Muscle of back (tissue), 3 donors: ENCODE measurements at regions not wholly inside any gene's neighbourhood (a gene's known extent, or its start where the extent isn't known, plus 50 kb on each side); places are given as distances from the start of the nearest gene placed in this dataset.

Experiments used
- DNase-seq, 3 donors: peaks; one replicate each; pipeline versions ENCODE4 v3.0.0 to v3.0.0-alpha.2; 2013

GRCh38 chr20:57856658-57857057 is 146.8 kb upstream of the PMEPA1 start:
- no peak for DNase-seq

DNA sequence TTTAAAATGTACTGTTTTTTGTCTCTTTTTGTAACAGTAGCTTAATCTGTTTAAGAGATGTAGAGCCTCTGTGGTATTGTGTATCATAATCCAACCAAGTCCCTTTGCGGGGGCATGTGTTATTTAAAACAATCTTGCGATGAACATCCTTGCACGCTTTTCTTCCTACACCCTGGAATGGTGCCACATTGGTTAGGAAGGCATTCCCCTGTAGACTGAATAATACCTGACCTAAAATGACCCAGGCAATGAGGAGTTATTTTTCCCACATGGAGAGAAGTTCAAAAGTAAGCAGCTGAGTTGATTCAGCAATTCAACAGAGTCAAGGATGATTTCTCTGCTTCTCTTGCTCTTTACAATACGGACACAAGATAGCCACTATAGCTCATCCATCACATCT is 142.0 kb upstream of the PMEPA1 start:
- DNase-seq = peak in 1 of 3 donors; percentile 43

- DNase-seq = no peak
These were observed 141.3 kb upstream of the PMEPA1 start for GRCh38 chr20:57851025-57851682.

DNA sequence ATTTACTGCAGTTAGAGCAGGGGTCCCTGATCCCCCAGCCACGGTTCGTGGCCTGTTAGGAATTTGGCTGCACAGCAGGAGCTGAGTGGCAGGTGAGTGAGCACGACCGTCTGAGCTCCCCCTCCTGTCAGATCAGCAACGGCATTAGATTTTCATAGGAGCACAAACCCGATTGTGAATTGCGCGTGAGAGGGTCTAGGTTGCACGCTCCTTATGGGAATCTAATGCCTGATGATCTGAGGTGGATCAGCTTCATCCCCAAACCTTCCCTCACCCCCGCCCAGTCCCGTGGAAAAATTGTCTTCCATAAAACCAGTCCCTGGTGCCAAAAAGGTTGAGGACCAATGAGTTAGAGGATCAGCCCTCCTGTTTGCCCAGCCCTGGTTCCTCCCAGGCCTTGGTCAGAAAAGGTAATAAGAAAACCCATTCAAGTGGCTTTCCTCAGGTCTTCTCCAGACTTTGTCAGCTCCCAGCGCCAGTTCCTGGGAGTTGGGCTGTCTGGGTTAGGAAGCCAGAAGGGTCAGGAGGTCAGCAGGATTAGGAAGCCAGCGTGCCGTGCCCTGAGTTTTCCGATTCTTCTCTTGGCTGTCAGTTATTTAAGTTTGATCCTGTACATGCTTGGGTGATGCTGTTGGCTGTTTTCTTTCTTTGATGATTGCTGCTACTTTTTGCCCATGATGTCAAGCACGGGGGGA is 139.9 kb upstream of the PMEPA1 start:
- no peak for DNase-seq

DNA sequence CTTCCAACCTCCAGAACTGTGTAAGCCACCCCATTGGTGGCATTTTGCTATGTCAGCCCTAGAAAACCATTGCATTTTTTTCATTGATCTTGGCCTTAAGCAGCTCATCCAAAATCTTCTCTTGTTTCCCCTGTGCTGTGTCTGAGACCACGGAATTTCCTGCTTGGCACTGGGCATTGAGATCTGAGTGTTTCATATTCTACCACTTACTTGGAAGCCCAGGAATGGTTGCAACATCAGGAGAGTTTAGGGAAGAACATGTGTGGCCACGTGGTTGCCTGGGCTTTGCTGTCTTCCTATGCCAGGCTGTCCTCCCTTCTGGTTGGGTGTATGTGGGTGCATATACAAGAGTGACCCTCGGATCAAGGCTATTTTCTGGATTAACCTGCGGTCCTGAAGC is 139.3 kb upstream of the PMEPA1 start:
- DNase-seq = no peak

DNA sequence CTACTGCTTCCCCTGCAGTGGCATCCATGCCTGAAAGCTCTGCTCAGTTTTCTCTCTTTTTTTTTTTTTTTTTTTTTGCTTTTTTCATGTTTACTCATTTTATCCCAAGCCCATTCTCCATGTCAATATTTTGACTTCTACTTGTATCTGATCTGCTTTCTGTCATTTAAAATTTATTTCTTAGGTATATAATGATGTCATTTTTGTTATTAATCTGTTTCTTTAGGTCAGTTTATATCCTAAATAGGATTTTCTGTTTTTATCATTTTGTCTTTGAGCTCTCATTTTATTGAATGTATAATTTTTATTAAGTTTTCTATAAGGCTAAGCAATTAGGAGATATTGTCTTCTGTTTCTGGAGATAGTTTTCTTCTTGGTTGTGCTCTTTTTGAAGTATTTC is 138.5 kb upstream of the PMEPA1 start:
- DNase-seq = no peak

DNA sequence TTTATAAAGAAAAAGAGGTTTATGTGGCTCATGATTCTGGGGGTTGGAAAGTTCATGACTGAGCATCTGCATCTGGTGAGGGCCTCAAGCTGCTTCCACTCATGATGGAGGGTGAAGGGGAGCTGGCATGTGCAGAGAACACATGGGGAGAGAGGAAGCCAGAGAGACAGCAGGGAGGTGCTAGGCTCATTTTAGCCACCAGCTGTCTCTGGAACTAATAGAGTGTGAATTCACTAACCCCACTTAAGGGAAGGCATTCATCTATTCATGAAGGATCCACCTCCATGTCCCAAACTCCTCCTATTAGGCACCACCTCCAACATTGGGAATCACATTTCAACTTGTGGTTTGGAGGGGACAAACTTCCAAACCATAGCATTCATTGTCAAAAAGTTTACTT is 137.3 kb upstream of the PMEPA1 start:
- no peak for DNase-seq

DNA sequence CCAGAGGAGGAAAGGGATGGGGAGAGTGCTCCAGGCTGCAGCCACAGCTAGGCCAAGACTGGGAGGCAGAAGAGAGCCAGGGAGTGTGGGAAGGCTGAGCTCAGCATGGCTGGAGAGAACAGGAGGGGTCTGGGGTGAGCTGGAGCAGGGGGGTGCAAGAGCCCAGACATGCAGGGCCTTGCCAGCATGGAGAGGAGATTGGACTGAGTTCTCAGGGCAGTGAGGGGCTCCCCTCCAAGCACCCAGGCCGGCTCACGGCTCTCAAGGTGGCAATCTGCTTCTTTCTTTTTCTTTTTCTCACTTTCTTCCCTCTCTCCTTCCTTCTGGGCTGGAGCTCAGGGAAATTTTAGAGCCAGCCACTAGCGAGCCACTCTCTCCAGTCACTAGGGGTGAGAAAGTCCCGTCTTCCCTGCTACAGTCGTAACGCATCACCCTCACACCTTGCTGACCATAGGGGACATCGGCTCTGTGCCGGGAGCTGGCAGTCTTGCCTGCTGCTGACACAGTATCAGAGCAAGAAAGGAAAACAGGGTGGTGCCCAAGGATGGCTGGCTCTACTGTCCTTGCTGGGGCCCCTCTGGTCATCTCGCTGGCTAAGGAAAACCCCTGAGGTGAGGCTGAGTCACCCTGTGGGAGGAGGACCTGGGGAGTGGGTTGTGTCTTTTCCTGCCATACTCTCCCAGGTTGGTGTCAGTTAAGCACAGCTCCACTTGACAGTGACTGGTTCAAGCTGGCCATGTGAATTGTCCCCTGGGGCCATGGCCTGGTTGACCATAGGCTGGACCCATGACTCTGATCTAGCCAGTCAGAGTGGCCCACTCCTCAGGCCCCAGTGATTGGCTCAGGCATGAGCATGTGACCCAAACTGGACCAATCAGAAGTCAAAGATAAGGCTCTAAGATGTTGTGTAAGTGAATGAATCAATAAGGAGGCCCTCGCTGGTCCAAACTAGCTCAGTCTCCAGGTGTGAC is 135.1 kb upstream of the PMEPA1 start:
- no peak for DNase-seq

DNA sequence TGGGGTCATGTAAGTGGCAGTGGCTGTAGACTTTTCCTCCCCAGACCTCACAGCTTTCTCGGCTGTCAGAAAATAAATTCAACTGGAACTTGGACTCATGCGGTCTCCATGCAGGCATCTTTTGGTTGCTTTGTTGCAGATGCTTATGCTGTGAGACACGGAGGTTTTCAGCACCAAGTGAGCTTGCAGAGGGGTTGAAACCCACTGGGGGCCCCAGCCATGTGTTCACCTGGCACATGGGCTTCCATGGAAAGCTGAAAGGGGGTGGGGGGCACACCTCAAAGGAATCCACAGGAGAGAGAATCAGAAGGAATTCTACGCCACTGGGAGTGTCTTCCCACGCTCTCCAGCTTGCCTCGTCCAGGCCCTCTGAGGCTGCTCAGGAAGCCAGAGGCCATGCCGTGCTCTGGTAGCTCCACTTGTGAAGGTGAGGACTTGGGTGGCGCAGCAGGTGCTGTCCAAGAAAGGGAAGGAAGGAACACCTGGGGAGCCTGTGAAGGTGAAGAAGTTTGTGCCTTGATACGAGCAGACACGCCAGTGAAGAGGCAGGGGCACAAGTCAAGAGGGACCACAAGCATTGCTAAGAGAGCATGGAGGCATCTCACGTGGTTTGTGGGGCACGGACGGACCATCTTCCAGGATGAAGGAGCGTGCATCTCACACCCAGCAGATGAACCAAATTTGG is 134.3 kb upstream of the PMEPA1 start:
- DNase-seq = no peak

GRCh38 chr20:57842720-57843119 is 132.9 kb upstream of the PMEPA1 start:
- DNase-seq = no peak

- DNase-seq = no peak
These were observed 131.6 kb upstream of the PMEPA1 start for GRCh38 chr20:57841297-57841866.

DNA sequence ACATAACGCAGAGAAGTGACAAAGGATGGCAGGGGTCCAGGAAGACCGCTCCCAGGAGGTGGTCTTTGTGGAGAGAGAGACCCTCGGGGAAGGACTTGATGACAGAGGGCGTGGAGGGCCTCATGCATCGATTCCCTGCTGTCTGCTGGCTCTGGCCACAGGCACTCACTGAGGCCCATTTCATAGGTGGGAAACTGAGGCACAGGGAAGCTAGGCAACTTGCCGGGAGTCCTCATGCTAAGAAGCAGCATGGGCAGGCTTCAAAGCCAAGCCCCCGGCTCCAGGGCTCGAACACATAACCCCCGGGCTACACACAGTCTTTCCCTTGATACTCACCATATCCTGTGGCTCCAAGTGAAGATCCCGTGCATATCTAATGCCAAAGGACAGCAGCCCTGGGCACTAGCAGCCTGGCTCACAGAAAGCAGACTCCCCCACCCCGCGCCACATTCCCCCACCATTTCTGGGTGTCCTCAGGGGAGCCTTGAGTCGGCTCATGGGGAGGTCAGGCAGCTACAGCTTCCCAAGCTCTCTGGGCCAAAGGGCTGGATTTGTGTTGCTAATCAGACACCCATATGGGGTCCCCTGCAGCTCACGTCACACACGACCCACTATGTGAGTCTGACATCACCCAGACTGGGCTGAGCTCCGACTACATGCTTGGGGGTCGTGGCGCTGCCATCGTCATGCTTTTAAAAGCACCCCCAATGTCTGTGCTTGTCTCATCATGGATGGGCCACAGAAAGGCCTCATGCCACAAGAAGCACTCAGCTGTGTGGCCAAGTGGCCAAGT is 130.9 kb upstream of the PMEPA1 start:
- DNase-seq = no peak

- DNase-seq = peak in 1 of 3 donors; percentile 16
These were observed 130.3 kb upstream of the PMEPA1 start for GRCh38 chr20:57840066-57840465.

DNA sequence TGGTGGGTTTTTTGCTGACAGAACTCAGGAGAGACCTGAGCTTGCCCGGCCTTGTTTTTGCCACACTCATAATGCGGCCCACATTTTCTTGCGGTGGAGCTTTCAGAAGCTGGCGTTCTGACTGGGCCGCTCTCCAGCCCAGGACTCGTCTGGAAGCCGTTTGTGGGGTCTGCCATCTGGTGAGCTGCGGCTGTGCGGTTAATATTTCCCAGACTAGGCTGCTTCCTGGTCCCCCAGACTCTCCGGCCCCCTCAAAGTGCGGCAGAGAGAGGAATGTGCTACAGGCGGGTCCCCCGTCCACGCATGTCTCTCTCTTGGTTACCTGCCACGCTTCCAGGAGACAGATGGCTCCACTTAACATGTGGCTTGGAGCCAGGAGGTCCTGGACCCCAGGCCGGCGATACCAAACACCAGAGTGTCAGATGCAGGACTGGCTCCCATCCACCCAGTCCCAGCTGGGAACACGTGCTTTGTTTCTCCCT is 128.9 kb upstream of the PMEPA1 start:
- peak; percentile 40 to 69 (median 57) for DNase-seq

DNA sequence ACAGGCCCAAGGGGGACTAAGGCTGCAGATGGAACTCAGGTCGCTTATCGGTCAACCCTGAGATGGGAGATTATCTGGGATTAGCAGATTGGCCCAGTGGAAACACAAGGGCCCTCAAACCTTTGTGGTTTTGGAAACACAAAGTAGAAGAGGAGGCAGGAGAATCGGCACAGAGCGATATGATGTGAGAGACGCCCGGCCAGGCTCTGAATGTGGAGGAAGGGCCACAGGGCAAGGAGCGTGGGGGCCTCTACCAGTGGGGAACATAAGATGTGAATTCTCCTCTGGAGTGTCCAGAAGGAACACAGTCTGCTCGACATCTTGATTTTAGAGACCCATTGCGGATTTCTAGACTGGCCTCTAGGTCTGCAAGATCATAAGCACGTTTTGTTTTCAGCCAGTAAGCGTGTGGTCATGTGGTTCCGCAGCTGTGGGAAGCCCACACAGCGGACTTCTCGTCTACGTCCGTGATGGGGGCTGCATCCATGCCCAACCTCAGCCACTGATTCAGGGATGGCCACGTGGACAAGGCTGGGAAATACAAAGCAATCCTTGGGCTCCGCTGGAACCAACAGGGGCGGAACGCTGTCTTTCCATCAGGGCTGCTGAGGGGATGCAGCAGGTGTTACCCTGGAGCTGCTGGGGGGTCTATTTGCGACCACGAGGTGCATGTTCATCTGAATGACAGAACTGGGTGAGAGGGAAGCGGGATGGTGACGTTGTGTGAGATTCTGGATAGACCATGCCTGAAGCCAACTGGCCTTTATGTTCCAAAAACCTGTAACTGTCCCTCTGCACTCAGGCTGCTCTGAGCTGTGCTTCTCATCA is 127.6 kb upstream of the PMEPA1 start:
- no peak for DNase-seq

- no peak for DNase-seq
These were observed 126.0 kb upstream of the PMEPA1 start for GRCh38 chr20:57835588-57836455.

DNA sequence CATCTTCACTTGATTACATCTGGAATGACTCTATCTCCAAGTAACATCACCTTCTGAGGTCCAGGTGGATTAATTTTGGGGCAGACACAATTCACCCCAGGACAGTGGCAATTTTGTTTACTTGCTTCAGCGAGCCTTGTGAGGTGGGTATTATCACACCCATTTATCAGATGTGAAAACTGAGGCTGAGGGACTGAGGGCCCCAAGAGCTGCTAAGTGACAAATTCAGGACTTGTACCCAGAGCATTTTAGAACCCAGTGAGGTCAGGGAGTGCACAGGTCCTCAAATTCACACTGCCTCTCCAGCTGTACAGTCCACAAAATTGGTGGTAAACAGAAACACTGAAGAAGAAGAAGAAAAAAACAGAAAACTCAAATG is 125.2 kb upstream of the PMEPA1 start:
- no peak for DNase-seq

DNA sequence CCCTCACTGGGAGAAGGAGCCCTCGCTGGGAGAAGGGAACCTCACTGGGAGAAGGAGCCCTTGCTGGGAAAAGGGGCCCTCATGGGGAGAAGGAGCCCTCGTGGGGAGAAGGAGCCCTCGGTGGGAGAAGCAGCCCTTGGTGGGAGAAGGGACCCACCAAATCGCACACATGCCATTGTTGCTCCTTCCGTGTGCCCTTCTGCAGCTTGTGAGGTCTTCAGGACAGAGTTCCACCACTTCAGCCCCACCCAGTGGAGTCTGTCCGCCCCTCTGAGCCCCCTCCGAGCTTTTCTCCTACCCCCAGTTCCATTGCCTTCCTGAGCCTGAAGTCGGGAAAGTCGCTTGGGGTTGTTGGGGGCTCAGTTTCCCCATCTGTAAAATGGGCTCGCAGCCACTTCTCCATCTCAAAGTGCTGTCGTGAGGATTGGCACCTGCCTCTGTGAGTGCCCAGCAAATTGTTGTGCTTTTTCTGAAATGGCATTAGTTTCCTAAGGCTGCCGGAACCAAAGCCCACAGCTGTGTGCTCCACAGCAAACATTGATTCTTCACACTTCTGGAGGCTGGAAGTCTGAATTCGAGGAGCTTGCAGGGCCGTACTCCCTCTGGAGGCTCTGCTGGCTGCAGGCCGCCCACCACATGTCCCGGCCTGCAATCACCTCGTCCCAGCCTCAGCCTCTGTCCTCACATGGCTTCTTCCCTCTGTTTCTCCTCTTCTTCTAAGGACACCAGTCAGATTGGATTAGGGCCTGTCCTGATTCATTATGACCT is 124.7 kb upstream of the PMEPA1 start:
- peak in 1 of 3 donors; percentile 25 for DNase-seq
